WTC11 (cell line): ENCODE measurements at regions not wholly inside any gene's neighbourhood (a gene's known extent, or its start where the extent isn't known, plus 50 kb on each side); places are given as distances from the start of the nearest gene placed in this dataset.

Experiments
- CTCF ChIP-seq: fragments of 200-600 bp; IDR thresholded peaks from 2 replicates; pipeline ENCODE4 v1.8.0; 2022; ENCODE audit warnings: antibody characterized with exemption
- JUN ChIP-seq: sonication (generic); formaldehyde crosslinking; IDR thresholded peaks from 2 replicates; pipeline ENCODE4 v1.8.0; 2023; ENCODE audit warnings: mild to moderate bottlenecking, missing genetic modification reagents
- PREB ChIP-seq: sonication (generic); formaldehyde crosslinking; IDR thresholded peaks from 2 replicates; pipeline ENCODE4 v1.8.1; 2022; ENCODE audit warnings: mild to moderate bottlenecking, missing genetic modification reagents, moderate library complexity, borderline replicate concordance
- ZNF138 ChIP-seq: sonication (generic); formaldehyde crosslinking; conservative IDR thresholded peaks from 2 replicates; pipeline ENCODE4 v1.8.1; 2022; ENCODE audit warnings: mild to moderate bottlenecking, moderate library complexity, missing genetic modification reagents
- TF ChIP-seq, protein P1 (sequence below): sonication (generic); formaldehyde crosslinking; IDR thresholded peaks from 2 replicates; pipeline ENCODE4 v1.8.1; 2023; ENCODE audit warnings: mild to moderate bottlenecking, moderate library complexity, missing genetic modification reagents
- TF ChIP-seq, protein P2 (sequence below): sonication (generic); formaldehyde crosslinking; IDR thresholded peaks from 2 replicates; pipeline ENCODE4 v1.8.1; 2022; ENCODE audit warnings: low read depth, missing genetic modification reagents, borderline replicate concordance

DNA sequence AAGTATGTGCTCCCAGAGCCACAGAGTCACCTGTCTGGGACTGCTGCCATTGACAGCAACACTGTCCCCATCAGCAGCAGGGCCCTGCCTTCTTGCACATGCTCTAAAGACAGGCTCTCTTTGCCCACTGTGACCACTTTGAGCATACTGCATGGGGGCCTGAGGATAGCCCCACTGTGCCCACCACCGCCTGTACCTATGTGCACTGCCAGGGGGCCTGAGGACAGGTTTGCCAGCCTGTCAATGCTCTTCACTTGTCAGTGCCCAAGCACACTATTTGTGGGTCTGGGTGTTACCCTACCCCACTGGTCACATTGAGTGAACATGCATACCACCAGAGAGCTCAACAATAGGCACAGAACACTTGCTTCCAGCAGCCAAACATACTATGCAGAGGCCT lies 1137.0 kb upstream of the FANCL start:
- TF ChIP-seq CTCF (no peak), PREB (CRISPR knock-in tag) (no peak), JUN (no peak), ZNF138 (CRISPR knock-in tag) (no peak)
- TF ChIP-seq, protein P1, sequence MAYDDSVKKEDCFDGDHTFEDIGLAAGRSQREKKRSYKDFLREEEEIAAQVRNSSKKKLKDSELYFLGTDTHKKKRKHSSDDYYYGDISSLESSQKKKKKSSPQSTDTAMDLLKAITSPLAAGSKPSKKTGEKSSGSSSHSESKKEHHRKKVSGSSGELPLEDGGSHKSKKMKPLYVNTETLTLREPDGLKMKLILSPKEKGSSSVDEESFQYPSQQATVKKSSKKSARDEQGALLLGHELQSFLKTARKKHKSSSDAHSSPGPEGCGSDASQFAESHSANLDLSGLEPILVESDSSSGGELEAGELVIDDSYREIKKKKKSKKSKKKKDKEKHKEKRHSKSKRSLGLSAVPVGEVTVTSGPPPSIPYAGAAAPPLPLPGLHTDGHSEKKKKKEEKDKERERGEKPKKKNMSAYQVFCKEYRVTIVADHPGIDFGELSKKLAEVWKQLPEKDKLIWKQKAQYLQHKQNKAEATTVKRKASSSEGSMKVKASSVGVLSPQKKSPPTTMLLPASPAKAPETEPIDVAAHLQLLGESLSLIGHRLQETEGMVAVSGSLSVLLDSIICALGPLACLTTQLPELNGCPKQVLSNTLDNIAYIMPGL (CRISPR knock-in tag) = no peak
- TF ChIP-seq, protein P2, sequence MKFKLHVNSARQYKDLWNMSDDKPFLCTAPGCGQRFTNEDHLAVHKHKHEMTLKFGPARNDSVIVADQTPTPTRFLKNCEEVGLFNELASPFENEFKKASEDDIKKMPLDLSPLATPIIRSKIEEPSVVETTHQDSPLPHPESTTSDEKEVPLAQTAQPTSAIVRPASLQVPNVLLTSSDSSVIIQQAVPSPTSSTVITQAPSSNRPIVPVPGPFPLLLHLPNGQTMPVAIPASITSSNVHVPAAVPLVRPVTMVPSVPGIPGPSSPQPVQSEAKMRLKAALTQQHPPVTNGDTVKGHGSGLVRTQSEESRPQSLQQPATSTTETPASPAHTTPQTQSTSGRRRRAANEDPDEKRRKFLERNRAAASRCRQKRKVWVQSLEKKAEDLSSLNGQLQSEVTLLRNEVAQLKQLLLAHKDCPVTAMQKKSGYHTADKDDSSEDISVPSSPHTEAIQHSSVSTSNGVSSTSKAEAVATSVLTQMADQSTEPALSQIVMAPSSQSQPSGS (CRISPR knock-in tag) = no peak
